Skin epidermis (tissue), 12 donors: ENCODE measurements at regions not wholly inside any gene's neighbourhood (a gene's known extent, or its start where the extent isn't known, plus 50 kb on each side); places are given as distances from the start of the nearest gene placed in this dataset.

Experiments used
- H3K27ac ChIP-seq, 21 experiments: fragments of 200-600 bp; sonication (generic) in 11 of 21; one replicate each; pipeline ENCODE4 v1.5.0; 2020; ENCODE audit warnings: mild to moderate bottlenecking in 3 of 21, inconsistent platforms in 2 of 21, moderate library complexity in 2 of 21
- H3K4me3 ChIP-seq, 7 experiments: fragments of 200-600 bp; sonication (generic) in 2 of 7; one replicate each; pipeline ENCODE4 v1.5.0; 2020; ENCODE audit warnings: inconsistent platforms in 2 of 7, mild to moderate bottlenecking in 2 of 7, moderate library complexity in 1 of 7

DNA sequence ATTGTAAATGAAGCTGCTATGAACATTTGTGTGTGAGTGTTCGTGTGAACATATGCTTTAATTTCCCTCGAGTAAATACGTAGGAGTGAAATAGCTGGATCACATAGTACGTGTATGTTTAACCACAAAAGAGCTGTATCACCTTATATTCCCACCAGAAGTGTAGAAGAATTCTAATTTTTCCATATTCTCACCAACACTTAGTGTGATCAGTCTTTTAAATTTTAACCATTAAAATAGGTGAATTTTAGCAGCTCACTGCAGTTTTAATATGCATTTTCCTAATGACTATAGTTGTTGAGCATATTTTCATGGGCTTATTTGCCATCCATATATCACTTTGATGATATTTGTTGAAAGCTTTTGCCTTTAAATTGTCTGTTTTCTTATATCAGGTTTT is 741.2 kb downstream of the PTPRU start:
- Histone ChIP-seq H3K4me3 (no peak overlapping the region), H3K27ac (no peak overlapping the region)

DNA sequence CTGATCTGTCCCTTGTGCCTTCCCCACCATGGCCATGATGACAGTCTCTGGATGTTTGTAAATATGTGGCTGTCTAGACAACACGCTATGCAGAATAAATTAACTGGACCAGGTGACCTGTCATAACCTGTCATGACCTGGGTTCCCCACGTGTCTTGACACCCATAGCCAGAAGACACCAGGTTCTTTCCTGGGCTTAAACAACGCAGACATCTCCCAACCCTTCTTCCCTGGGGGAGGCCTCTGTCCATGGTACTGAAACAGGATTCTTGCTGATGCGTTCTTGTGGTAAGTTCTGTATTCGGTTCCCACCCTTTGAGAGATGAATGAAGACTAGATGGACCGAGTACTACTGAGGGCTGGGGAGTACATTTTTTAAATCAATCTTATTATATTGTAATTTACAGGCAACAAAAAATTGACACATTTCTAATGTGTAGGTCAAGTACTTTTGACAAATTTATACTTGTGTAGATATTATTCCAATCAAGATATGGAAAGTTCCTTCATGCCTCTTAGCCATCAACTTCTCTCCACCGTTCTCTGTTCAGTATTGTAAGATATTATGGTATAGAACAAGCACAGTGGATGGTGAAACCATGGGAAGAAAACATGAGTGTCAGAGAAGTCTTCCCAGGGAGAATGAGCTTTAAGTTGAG is 738.8 kb downstream of the PTPRU start:
- no peak overlapping the region for H3K4me3 ChIP-seq
- H3K27ac ChIP-seq: no peak overlapping the region

DNA sequence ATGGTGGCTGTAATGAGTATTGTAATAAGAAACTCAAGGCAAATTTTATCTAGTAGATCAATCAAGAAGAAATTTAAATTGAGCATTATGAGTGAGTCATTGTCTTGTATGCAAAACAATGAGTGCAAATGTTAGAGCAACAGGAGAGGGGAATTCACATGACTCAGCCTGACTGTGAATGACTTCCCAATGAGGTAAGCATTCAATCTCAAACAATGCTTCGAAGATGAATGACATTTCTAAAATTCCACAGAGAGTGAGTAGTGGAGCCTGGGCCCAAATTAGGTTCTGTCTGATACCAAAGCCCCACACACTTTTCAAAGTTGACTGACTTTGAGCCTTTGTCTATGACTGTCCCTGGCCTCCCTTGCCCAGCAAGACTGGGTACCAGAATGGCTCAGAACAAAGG is 738.0 kb downstream of the PTPRU start:
- Histone ChIP-seq H3K4me3 (no peak overlapping the region), H3K27ac (no peak overlapping the region)

DNA sequence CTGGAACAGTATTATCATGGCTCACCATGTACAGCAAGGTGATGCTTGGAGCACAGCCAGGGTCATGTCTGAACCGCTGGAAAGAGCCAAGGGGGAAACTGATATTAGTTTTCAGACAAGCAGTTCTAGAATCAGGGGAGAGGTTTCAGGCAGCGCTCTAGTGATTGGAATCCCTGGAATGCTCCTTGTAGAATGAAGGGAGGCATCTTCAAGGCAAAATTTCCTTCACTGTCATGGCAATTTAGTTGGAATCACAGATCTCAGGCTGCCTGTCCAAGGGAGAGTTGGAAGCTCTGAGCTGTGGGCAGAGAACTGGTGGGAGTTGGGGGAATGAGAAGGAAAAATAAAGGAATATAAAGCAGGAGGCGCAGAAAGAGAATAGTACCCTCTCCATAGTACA is 737.1 kb downstream of the PTPRU start:
- Histone ChIP-seq H3K4me3 (no peak overlapping the region), H3K27ac (no peak overlapping the region)

GRCh38 chr1:29972421-29973053 is 736.2 kb downstream of the PTPRU start:
- no peak overlapping the region for H3K27ac ChIP-seq
- H3K4me3 ChIP-seq: no peak overlapping the region

DNA sequence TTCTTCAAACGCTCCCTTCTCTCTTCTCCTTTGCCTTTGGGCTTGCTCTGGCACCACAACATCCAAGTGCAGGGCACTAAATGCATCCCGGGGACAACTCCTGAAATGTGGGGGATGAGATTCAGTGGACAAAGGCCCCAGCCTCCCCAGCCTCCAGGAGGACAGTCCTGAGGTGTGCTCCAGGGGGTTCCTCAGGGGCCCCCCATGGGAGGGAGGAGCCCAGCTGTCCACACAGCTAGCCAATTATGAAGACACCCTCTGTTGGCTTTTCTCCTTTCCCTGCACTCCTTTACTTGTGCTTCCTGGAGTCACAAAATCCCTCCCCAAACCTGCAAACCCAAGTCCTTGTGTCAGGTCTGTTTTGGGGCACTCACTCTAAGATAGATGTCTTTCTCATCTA is 735.4 kb downstream of the PTPRU start:
- Histone ChIP-seq H3K4me3 (no peak overlapping the region), H3K27ac (no peak overlapping the region)

DNA sequence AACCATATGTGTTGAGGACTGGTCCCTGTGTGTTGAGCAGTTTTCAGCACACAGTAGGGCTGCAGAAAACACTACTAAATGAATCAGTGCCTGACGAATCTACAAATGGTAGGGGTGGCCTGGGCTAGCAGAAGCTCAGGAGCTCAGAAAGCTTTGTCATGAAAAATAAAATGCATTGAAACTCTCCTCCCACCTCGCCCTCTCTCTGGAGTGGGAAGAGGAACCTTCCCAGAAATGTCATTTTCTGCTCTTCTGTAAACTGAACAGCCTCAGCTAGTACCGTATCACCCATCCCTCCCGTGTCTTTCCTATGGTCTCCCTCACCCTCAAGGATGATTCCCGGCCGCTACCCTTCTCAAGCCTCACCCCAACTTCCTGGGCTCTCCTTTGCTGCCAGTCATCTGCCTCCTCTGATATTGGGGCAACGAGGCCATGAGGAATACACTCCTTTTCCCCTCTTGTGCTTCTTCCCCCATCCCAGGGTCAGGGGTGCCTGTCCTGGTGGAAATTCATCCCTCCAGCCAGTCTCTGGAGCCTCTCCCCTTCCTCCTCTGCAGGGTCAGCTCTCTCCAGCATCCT is 734.5 kb downstream of the PTPRU start:
- Histone ChIP-seq H3K27ac (no peak overlapping the region), H3K4me3 (no peak overlapping the region)

DNA sequence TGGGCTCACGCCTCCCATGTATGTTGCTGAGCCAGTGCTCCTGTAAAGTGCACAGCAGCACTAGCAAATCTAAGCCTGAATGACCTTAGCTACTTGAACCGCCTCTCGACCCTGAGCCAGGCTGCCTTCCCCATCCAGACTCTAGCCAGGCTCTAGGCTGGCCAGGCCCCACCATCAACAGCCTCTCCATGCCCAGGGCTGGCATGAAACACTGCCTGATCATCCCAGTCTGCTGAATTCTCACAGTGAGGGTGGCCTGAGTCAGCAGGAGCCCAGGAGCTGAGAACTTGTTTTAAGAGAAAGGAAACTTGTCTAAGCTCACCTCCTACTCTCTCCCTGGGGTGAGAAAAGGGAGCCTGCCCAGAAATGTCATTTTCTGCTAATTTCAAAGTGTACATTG is 733.3 kb downstream of the PTPRU start:
- Histone ChIP-seq H3K4me3 (no peak overlapping the region), H3K27ac (no peak overlapping the region)

DNA sequence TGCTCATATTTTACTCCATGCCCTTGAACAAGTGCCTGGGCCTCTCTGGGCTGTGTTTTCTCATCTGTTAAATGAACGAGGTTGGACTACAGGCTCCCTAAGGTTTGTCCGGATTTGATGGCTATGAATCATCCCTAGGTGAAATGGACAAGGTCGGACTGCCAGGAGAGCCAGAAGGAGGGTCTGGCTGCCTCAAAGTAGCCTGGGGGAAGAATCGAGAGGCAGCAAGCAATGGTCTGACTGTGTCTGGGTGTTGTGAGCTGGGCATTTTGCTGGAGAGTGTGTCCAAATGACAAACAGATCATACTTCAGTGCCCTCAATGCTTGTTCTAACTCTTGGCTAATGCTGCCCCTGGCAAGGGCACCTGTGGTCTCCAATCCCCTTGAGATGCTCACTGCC is 730.9 kb downstream of the PTPRU start:
- Histone ChIP-seq H3K4me3 (no peak overlapping the region), H3K27ac (no peak overlapping the region)

DNA sequence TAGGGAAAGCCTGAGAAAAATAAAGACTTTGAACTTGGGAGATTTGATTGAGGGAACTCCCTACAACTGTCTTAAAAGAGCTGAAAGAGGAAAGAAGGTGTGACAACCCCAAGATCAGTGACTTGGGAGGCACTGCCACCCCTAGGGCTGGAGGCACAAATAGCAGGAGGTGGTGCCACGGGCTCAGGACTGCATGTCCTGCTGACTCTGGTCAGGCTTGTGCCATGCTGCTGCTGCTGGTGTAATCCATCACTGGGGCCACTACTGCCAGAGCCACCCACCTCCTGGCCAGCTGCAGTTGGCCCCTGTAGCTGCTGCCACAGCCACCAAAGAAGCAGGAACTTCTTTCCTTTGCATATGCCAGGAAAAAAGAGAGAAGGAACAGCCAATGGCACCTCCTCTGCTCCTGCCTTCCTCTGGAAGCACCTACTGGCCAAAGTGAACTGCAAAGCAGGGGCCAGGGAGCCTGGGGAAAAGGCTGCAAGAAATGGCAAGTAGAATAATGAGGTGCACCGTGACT is 730.3 kb downstream of the PTPRU start:
- Histone ChIP-seq H3K4me3 (no peak overlapping the region), H3K27ac (no peak overlapping the region)

- Histone ChIP-seq H3K4me3 (no peak overlapping the region), H3K27ac (no peak overlapping the region)
Measured at GRCh38 chr1:29964718-29965533, 728.6 kb downstream of the PTPRU start.

- no peak overlapping the region for H3K4me3 ChIP-seq
- H3K27ac ChIP-seq: no peak overlapping the region
Measured at GRCh38 chr1:29963946-29964345, 727.6 kb downstream of the PTPRU start.

- no peak overlapping the region for H3K27ac ChIP-seq
Measured at GRCh38 chr1:29962831-29963247, 726.5 kb downstream of the PTPRU start.

DNA sequence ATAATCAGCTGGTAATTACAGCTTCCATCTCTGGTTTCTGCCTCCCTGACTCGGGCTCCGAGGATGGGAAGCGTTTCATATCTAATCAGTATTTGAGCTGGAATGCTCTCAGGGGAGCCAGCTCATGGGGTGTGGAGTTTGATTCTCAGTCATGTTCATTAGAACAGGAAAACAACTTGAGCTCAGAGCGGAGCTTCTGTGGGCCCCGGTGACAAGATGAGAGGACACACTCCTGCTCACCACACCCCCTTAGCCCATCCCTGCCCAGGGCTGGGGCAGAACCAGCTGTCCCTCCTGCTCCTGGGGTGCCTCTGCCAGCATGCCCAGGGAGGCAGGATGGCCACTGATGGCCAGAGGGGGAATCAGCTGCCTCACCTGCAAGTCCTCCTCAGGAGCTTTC is 726.0 kb downstream of the PTPRU start:
- Histone ChIP-seq H3K4me3 (no peak overlapping the region), H3K27ac (no peak overlapping the region)

More at GRCh38 chr1:29962831-29963247, 726.5 kb downstream of the PTPRU start:
- H3K4me3 ChIP-seq: no peak overlapping the region

- no peak overlapping the region for H3K4me3 ChIP-seq
- no peak overlapping the region for H3K27ac ChIP-seq
Measured at GRCh38 chr1:29961293-29962059, 725.2 kb downstream of the PTPRU start.

DNA sequence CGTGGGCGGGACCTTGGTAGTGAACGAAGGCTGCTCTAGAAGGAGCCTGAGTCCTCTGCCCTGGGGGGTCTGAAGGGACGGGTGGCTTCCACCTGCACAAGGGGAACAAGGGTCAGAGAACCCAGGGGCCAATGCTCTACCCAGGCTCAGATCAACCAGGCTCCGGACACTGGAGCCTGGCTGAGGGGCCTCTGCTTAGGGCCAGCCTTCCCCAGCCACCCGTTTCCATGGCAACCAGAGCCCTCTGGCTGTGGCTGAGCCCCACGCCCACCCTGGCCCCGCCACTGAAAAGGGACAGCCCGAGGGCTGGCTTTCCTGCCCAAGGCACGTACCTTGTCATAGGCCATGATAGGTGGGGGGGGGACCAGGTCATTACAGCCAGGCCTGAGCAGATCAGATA is 724.6 kb downstream of the PTPRU start:
- H3K27ac ChIP-seq: no peak overlapping the region
- H3K4me3 ChIP-seq: no peak overlapping the region

DNA sequence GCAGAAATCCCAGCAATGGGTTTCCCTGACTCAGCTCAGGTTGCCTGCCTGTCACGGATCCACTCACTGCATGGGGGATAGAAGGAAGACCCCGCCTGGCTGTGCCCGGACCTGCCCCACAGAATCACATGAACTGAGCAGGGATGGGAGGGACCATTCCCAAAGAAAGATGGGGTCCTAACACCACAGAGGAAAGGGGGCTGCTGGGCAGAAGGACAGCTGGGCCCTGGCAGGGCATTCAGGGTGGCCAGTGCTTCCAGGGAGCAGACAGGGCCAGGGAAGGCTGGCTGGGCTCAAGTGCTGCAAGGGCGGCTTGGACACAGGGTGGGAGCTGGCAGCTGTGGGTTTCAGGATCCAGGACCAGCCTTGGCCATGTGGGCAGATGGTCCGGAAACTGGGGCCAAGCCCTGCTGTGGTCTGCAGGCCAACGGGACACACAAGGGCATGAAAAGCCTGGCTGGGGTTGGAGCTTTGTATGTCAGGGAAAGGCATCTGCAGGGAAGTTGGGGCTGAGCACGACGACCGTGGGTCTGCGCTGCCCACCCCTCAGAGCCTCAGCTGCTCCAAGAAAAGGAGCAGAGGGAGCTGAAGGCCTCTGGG is 723.9 kb downstream of the PTPRU start:
- H3K4me3 ChIP-seq: no peak overlapping the region
- H3K27ac ChIP-seq: no peak overlapping the region

GRCh38 chr1:29959356-29959755 is 723.0 kb downstream of the PTPRU start:
- H3K4me3 ChIP-seq: no peak overlapping the region
- no peak overlapping the region for H3K27ac ChIP-seq

DNA sequence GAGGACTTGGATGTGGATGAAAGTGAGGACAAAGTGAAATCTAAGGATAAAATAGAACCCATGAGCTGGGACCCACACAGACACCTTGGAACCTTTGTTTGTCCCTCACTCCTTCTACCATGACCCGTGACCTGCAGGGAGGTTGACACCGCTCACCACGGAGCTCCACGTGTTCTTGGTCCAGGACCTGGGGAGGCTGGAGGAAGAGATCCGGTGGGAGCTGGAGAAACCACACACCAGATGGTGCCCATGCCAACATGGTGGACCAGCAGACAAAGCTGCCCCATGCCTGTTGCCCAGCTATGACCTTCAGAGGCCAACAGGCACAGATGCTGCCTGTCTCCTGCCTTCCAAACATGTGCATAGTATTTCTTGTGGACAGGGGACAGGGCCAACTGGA is 721.9 kb downstream of the PTPRU start:
- no peak overlapping the region for H3K4me3 ChIP-seq
- H3K27ac ChIP-seq: no peak overlapping the region
